IgD-negative memory B cell (primary cell): ENCODE measurements at regions not wholly inside any gene's neighbourhood (a gene's known extent, or its start where the extent isn't known, plus 50 kb on each side); places are given as distances from the start of the nearest gene placed in this dataset.

Source experiments
- H3K27ac Mint-ChIP-seq, 3 donors: one replicate each; pipeline ENCODE4 v1.8.0; 2020 to 2022; ENCODE audit warnings: mild to moderate bottlenecking in 3 of 3, mixed read lengths in 3 of 3, moderate library complexity in 1 of 3
- H3K27me3 Mint-ChIP-seq: one replicate; pipeline ENCODE4 v1.8.0; 2021; ENCODE audit warnings: mixed read lengths
- H3K36me3 Mint-ChIP-seq: one replicate; pipeline ENCODE4 v1.8.0; 2020; ENCODE audit warnings: mild to moderate bottlenecking, mixed read lengths
- H3K4me1 Mint-ChIP-seq, 3 donors: one replicate each; pipeline ENCODE4 v1.8.0; 2020 to 2022; ENCODE audit warnings: mixed read lengths in 3 of 3, mild to moderate bottlenecking in 1 of 3
- H3K4me3 Mint-ChIP-seq, 4 donors: one replicate each; pipeline ENCODE4 v1.8.0; 2020 to 2022; ENCODE audit warnings: mild to moderate bottlenecking in 4 of 4, mixed read lengths in 4 of 4, moderate library complexity in 3 of 4
- H3K9me3 Mint-ChIP-seq, 3 donors: one replicate each; pipeline ENCODE4 v1.8.0; 2020 to 2021; ENCODE audit warnings: mixed read lengths in 3 of 3, mild to moderate bottlenecking in 1 of 3

DNA sequence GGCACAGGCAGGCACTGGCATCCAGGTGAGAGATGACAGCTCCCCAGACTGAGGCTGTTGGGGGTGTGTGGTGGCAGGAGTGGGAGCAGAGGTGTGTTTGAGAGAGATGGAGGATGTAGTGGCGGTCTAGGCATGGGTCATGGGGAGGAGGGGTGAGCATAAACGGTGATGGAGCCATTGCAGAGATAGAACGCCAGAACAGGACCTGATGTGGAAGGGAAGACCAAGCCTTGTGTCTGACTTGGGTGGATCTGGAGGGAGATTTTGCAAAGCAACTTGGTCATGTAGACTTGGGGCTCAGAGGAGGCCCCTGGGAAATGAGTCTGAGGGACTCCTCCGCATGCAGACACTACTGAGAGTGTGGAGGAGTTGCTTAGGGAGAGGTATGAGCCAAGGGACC lies 50.0 kb upstream of the CLDN5 start:
- no peak overlapping the region for H3K27ac Mint-ChIP-seq
- no peak overlapping the region for H3K4me3 Mint-ChIP-seq

DNA sequence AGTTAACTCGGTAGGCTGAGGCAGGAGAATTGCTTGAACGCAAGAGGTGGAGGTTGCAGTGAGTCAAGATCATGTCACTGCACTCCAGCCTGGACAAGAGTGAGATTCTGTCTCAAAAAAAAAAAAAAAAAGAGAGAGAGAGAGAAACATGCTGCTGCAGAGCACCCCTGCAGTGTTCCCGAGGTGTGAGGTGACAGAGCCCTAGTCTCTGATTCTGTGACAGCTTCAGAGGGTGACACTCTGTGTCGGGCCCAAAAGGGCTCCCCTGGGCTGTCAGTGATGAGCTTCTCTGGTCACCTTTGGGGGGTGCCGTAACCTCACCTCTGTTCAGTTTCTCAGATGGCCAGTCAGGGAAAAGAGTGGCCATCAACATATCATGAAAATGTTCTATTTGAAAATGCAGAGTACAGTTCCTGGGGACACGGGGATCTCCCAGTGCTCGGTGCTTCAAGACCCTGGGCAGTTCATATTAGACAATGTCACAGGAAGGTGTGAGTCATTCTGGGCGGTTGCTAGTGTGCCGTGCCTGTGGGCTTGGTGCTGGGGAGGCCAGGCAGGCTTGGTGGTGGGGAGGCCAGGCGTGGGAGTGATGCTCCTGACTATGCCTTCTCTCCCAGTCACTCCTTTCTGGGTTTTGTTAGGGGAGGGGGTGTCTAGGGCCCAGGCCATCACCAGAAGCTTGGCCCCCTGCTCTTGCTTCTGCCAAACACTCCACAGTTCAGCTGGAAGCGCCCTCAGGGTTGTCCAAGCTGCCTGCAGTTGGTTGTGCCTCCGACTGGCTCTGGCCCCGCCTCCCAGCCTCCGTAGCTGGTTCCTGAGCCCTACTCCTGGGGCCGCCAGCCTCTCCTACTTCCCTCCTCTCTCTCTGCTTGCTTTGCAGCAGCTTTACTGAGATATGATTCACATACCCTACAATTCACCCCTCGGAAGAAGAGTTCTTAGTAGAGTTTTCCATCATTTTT lies 52.5 kb upstream of the CLDN5 start:
- Mint-ChIP-seq H3K4me1 (peaks cover 12 to 18% (median 14%) of the 10 kb centered on the region in 3 donors), H3K4me3 (no peak overlapping the region), H3K27me3 (peaks cover 21% of the 10 kb centered on the region)

More for the DNA sequence above, 50.0 kb upstream of the CLDN5 start:
- H3K9me3 Mint-ChIP-seq = no peaks in the 10 kb centered on the region
- H3K27me3 Mint-ChIP-seq = peaks cover 15% of the 10 kb centered on the region
- H3K4me1 Mint-ChIP-seq = peaks cover 0 to 6% (median under 1%) of the 10 kb centered on the region in 3 donors
- H3K36me3 Mint-ChIP-seq = peaks cover 6% of the 10 kb centered on the region

GRCh38 chr22:19577422-19577966 lies 53.3 kb upstream of the CLDN5 start:
- Mint-ChIP-seq H3K9me3 (peaks cover 0 to 1% (median 0%) of the 10 kb centered on the region in 3 donors), H3K27ac (no peak overlapping the region), H3K27me3 (peaks cover 17% of the 10 kb centered on the region), H3K4me1 (peaks cover 13 to 18% (median 14%) of the 10 kb centered on the region in 3 donors), H3K4me3 (no peak overlapping the region), H3K36me3 (peaks cover 7% of the 10 kb centered on the region)

More for the DNA sequence above, 52.5 kb upstream of the CLDN5 start:
- peaks cover 0 to 1% (median 0%) of the 10 kb centered on the region in 3 donors for H3K9me3 Mint-ChIP-seq
- H3K36me3 Mint-ChIP-seq = peaks cover 7% of the 10 kb centered on the region
- H3K27ac Mint-ChIP-seq = no peak overlapping the region

GRCh38 chr22:19578180-19579004 lies 54.2 kb upstream of the CLDN5 start:
- no peak overlapping the region for H3K27ac Mint-ChIP-seq
- H3K4me3 Mint-ChIP-seq = no peak overlapping the region
- peaks cover 14 to 18% (median 14%) of the 10 kb centered on the region in 3 donors for H3K4me1 Mint-ChIP-seq
- H3K36me3 Mint-ChIP-seq = peaks cover 7% of the 10 kb centered on the region
- peaks cover 0 to 1% (median 0%) of the 10 kb centered on the region in 3 donors for H3K9me3 Mint-ChIP-seq
- peaks cover 17% of the 10 kb centered on the region for H3K27me3 Mint-ChIP-seq

DNA sequence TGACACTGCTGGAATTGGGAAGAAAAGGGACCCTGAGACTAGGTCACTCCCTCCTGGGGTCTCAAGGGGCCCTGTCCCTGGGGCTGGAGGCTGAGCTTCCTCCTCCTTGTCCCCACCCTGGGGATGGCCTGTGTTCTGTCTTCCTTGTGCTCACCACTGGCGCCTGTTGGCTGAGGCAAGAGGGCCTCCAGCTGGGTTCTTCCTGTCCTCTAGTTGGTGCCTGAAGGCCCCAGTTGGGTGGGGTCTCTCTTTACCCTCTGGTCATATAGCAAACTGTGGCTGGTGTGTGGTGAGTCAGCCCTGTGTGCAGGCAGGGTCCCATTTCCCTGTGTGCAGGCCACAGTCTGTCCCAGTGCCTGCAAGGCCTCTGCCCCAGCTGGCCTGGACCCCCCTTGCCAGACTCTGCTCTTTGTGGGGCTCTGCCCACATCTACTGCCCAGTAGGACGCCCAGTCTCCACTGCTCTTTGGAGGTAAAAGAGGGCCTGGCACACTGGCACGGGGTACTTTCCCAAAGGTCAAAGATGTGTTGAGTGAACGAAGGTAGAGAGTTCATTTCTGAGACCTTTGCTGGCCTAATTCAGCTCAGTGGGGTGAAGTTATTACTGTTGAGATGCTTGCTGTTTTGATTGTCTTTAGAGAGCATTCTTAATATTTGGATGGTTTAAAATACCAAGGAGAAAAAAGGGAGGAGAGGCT lies 55.1 kb upstream of the CLDN5 start:
- Mint-ChIP-seq H3K27me3 (peaks cover 17% of the 10 kb centered on the region), H3K36me3 (peaks cover 7% of the 10 kb centered on the region), H3K9me3 (peaks cover 0 to 1% (median 0%) of the 10 kb centered on the region in 3 donors), H3K27ac (no peak overlapping the region), H3K4me1 (peaks cover 14 to 18% (median 14%) of the 10 kb centered on the region in 3 donors), H3K4me3 (peak overlapping the region in 1 of 4 donors; percentile 51)

DNA sequence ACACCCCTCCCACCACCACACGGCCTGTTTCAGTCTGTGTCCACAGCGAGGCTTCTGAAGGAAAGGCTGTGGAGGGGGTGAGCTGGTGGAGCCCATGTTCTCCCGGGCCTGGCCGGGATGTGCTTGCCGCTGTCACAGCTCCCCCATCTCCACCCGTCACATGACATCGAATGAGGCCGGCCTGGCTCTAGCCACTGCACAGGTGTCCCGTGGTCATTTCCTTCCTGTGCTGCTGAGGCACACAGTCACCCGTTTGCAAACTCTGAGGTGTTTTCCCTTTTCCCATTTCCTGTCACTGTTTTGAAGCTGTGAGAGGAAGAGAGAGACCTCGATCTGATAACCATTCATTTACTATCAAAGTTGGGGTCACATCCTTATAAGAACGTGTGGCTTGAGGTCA lies 55.7 kb upstream of the CLDN5 start:
- H3K27ac Mint-ChIP-seq = no peak overlapping the region
- peak overlapping the region in 1 of 4 donors; percentile 88 for H3K4me3 Mint-ChIP-seq
- H3K4me1 Mint-ChIP-seq = peaks cover 14 to 18% (median 14%) of the 10 kb centered on the region in 3 donors
- peaks cover 17% of the 10 kb centered on the region for H3K27me3 Mint-ChIP-seq
- peaks cover 7% of the 10 kb centered on the region for H3K36me3 Mint-ChIP-seq
- peaks cover 0 to 1% (median 0%) of the 10 kb centered on the region in 3 donors for H3K9me3 Mint-ChIP-seq

DNA sequence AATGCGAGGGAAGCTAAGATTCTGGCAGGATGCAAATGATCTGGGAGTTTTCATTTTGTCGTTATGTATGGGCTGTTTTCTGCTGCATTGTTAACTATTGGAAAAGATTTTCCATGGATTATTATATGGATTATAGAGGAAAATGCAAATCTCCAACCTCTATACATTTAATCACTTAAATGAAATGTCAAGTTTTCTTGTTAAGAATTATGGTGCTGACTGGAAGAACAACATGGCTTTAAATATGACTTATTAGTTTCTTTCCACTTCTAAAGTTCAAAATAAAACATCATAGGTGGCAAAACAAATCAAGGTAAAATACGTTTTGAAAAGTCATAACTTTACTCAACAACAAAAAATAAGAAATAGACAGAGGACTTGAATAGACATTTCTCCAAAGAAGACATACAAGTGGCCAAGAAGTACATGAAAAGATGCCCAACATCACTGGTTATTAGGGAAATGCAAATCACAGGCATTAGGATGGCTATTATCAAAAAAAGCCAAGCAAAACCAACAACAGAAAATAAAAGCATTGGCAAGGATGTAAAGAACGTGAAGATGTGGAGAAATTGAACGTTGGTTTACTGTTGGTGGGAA lies 56.2 kb upstream of the CLDN5 start:
- peaks cover 0 to 1% (median 0%) of the 10 kb centered on the region in 3 donors for H3K9me3 Mint-ChIP-seq
- peaks cover 7% of the 10 kb centered on the region for H3K36me3 Mint-ChIP-seq
- no peak overlapping the region for H3K4me3 Mint-ChIP-seq
- peaks cover 14 to 18% (median 14%) of the 10 kb centered on the region in 3 donors for H3K4me1 Mint-ChIP-seq
- H3K27ac Mint-ChIP-seq = no peak overlapping the region
- H3K27me3 Mint-ChIP-seq = peaks cover 17% of the 10 kb centered on the region

GRCh38 chr22:19582033-19582693 lies 58.0 kb upstream of the CLDN5 start:
- H3K36me3 Mint-ChIP-seq = peaks cover 7% of the 10 kb centered on the region
- no peak overlapping the region for H3K4me3 Mint-ChIP-seq
- peaks cover 0 to 1% (median 0%) of the 10 kb centered on the region in 3 donors for H3K9me3 Mint-ChIP-seq
- H3K27ac Mint-ChIP-seq = no peak overlapping the region
- peaks cover 14 to 18% (median 14%) of the 10 kb centered on the region in 3 donors for H3K4me1 Mint-ChIP-seq
- H3K27me3 Mint-ChIP-seq = peaks cover 13% of the 10 kb centered on the region

DNA sequence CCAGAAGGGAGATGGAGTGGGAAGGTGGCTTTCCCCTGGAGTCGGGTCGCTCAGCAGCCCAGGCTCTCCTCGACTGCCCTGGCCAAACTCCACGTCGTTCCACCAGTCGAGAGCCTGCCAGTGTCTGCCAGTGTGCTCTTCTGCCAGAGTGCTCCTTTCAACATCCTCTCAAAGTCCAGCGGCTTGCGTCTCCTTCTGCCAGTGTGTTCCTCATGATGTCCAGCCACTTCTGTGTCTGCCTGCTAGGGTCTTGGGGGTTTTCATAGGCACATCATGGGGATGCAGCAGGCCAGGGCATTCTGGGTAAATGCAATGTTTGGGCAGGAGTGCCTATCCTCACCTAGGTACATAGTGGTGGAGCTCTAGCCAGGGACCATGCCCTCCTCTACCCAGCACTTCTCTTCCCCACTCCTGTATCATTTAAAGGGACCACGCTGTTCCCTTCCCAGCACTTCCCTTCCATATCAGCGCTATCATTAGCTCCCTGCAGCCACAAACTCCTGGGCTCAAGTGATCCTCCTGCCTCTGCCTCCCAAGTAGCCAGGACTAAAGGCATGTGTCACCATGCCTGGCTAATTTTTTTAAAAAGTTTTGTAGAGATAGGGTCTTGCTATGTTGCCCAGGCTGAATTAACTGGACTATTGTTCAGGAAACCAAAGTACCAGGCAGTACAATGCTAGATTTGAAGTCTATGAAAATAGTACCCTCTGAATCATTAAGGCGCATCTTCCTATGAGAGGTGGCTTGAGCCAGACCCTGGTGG lies 62.9 kb upstream of the CLDN5 start:
- Mint-ChIP-seq H3K9me3 (no peaks in the 10 kb centered on the region), H3K4me3 (no peak overlapping the region), H3K4me1 (peaks cover 0 to 2% (median 0%) of the 10 kb centered on the region in 3 donors), H3K27me3 (peaks cover 4% of the 10 kb centered on the region), H3K36me3 (peaks cover 2% of the 10 kb centered on the region), H3K27ac (no peak overlapping the region)

DNA sequence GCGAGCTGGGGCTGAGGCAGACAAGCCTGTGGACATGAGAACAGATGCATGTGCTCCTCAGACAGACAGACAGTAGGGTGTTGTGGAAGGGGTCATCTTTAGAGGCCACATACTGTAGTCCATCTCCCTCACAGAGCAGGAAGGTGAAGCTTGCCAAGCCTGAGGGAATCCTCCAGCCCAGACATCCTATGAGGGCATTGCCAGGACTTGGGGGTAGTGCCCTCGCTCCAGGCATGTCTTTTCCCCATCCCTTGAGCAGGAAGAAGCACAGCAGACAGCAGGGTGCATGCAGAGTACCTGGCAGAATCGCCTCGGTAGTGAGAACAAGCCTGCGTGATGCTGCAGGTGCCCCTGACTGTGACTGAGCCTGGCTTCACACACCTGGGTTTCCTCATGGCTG lies 66.5 kb upstream of the CLDN5 start:
- no peak overlapping the region for H3K27ac Mint-ChIP-seq
- H3K9me3 Mint-ChIP-seq = no peaks in the 10 kb centered on the region
- H3K27me3 Mint-ChIP-seq = peaks cover 8% of the 10 kb centered on the region
- peaks cover 0 to 5% (median 4%) of the 10 kb centered on the region in 3 donors for H3K4me1 Mint-ChIP-seq
- H3K4me3 Mint-ChIP-seq = no peak overlapping the region
- peaks cover 6% of the 10 kb centered on the region for H3K36me3 Mint-ChIP-seq

- peaks cover 8% of the 10 kb centered on the region for H3K27me3 Mint-ChIP-seq
- H3K27ac Mint-ChIP-seq = no peak overlapping the region
- no peak overlapping the region for H3K4me3 Mint-ChIP-seq
- no peaks in the 10 kb centered on the region for H3K9me3 Mint-ChIP-seq
- H3K4me1 Mint-ChIP-seq = peaks cover 0 to 6% (median 5%) of the 10 kb centered on the region in 3 donors
- peaks cover 6% of the 10 kb centered on the region for H3K36me3 Mint-ChIP-seq
Observed at GRCh38 chr22:19591568-19591967, 67.4 kb upstream of the CLDN5 start.

DNA sequence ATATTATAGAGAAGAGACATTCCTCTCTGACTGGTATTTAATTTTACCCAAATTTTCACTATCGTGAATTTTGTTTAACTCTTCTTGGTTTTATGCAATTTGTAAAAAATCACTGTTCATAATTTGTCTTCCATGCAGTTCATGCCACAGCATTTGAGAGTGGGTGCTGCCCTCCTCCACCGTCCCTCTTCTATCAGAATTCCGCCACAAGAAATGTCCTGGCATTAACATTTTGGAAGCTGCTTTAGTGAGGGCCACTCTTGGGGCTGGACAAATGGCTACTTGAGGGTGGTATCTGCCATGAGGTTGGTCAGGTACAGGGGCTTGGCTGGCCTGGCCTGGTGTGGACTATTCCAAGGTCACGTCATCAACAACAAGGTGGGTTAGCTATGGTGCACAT lies 68.3 kb upstream of the CLDN5 start:
- Mint-ChIP-seq H3K36me3 (peaks cover 6% of the 10 kb centered on the region), H3K9me3 (no peaks in the 10 kb centered on the region), H3K4me1 (peaks cover 5 to 11% (median 10%) of the 10 kb centered on the region in 3 donors), H3K27ac (no peak overlapping the region), H3K4me3 (no peak overlapping the region), H3K27me3 (peaks cover 8% of the 10 kb centered on the region)
